Activated T-helper 1 cell treated with anti-CD3 and anti-CD28 coated beads, Interleukin-2, amount 50 U/mL, for 16 hours (primary cell): ENCODE measurements at regions not wholly inside any gene's neighbourhood (a gene's known extent, or its start where the extent isn't known, plus 50 kb on each side); places are given as distances from the start of the nearest gene placed in this dataset.

Experiments used
- DNase-seq, 2 donors: peaks; one replicate each; pipeline ENCODE4 v3.0.0-alpha.2; 2020; ENCODE audit warnings: low read depth in 1 of 2, low spot score in 1 of 2

DNA sequence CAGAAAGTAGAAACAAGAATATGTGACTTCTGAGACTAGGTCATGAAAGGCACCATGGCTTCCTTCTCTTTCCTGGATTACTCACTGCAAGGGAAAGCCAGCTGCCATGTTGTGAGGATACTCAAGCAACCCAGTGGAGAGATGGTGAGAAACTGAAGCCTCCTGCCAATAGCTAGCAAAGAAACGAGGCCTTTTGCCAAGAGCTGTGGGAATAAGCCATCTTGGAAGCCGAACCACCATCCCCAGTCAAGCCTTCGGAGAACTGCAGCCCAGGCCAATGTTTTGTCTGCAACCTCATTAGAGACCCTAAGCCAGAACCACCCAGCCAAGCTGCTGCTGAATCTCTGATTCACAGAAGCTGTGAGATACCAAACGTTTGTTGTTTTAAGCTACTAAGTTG, 104.7 kb upstream of the CRHR1 start:
- no peak for DNase-seq

DNA sequence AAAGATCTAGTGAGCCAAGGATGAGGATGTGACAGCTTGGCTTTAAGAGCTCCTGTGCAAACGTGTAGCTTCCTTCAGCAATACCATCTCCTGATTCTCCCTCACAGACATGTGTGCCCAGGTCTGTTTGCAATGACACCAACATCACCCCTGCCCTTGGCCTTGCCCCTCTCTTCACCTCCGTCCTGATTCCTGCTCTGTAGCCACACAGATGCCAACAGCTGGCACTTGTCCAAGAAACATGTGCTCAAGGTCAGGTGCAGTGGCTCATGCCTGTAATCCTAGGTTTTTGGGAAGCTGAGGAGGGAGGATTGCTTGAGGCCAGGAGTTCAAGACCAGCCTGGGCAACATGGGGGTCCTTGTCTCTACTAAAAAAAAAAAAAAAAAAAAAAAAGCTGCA, 103.8 kb upstream of the CRHR1 start:
- DNase-seq: no peak

DNA sequence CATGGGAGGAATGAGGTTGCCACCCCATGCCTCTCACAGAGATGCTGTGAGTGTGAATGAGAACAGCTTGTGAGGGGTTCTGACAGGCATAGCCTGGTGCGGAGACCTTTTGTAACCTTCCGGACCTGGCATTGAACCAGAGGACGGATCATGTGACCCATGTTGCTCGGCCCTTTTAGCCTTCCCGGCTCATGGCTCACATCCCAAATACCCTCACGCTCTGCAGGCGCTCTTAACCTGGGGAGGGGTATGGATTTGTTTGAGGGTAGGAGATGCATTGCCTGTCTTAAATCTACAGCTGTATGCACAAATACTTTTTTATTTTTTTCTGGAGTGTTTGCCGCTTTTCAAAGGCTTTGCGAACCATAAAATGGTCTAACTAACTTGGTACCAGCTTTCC, 102.4 kb upstream of the CRHR1 start:
- no peak for DNase-seq

GRCh38 chr17:45686250-45686649, 97.9 kb upstream of the CRHR1 start:
- DNase-seq: no peak

DNA sequence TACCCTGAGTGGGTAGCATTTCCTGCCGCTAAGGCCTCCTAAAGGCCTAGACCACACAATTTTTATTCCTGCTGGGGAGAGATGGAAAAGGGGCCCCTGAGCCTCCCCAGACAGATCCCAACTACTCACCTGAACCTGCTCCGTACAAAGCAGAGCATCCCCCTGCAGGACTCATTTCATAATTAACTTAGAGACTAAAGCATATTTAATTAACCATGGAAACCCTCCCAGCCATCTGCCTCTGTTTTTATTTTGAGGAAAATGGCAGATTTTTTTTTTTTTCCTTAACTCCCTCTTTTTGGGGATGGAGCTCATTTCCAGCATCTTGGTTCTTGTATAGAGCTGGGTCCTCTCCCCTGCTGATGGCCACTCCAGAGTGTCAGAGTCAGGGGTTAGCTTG, 96.5 kb upstream of the CRHR1 start:
- no peak for DNase-seq

DNA sequence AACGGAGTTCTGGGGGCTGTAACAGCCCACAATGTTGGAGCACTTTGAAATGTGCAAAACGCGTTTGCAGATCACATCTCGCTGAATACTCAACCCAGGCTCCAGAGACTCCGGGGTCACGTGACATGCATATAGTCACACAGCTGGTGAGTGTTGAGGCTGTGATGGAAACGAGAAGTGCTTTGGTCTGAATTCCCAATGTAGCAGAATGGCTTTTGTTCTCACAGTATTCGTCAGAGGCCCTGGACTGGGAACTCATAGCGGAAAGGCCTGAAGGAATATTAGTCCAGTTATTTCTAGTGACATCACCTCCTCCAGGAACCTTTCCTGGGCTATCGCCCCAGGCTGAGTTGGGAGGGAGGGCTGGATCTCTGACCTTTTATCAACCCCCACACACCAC, 95.8 kb upstream of the CRHR1 start:
- no peak for DNase-seq

- no peak for DNase-seq
Measured at GRCh38 chr17:45688820-45689219, 95.3 kb upstream of the CRHR1 start.

DNA sequence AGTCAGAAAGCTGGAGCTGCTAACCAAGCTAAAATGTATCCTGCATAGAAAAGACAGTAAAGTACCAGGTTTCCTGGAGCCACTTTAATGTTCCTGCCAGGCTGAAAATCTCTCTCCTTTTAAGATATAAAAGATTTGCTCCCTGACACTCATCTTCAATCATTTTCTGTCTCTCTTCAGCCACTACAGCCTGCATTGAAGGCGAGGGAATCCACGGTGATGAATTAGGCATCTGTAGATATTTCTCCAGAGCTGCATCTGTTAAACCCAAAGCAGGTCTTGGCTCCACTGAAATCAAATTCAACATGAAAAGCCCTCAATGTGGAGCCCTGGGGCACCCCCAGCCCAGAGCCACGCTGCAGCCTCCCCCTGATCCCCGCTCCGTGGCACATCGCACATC, 94.7 kb upstream of the CRHR1 start:
- no peak for DNase-seq

DNA sequence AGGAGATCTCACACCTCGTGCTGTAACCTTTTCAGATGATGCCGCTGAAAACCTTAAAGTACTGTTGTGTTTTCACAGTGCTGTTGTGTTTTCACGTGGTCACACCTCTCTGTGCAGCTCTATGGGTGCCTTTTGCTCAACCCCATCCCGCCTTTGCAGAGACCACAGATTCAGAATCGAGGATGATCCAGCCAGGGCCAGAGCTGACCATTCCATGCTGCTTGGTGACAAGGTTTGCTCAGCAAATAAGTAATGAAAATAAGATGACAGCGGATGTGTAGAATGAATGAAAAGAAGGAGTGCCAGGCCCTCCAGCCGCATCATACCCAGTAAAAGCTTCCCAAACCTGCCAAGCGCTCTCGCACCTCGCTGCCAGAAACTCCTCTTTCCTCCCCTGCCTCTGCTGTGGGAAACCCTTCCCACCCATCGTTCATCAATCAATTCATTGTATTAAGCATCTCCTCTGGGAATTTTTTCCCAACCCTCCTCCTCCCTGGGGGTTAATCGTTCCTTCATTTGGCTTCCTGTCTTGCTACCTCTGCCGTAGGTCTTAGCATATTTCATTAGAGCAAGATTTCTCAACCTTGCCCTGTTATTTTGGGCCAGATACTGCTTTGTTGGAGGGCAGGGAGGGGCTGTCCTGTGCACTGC, 93.4 kb upstream of the CRHR1 start:
- no peak for DNase-seq

- no peak for DNase-seq
Measured at GRCh38 chr17:45692661-45693060, 91.5 kb upstream of the CRHR1 start.

DNA sequence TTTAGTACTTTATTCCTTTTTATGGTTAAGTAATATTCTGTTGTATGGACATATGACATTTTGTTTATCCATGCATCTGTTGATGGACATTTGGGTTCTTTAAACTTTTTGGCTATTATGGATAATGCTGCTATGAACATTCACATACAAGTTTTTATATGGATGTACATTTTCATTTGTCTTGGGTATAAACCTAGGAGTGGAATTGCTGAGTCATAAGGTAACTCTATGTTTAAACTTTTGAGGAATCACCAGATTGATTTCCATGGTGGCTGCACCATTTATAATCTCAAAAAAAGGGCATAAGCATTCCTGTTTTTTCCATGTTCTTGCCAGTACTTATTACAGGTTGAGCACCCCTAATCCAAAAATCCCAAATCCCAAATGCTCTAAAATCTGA, 90.3 kb upstream of the CRHR1 start:
- no peak for DNase-seq

DNA sequence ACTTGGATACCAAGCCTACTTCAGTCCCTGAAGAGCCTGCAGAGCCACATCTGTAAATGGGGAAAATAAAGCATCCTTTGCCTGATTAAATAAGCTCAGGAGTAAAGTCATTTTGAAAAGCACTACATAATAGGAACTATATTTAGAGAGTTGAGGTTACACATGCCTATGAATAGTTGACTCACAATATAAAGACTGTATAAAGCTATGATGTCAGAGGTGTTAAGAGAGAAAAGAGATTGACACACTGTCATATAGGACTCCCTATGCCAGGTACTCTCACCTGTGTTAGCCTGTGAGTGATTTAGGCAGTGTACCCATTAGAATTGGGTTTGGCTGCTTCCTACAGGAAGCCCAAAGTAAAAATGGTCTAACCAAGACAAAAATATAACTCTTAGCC, 87.7 kb upstream of the CRHR1 start:
- no peak for DNase-seq

DNA sequence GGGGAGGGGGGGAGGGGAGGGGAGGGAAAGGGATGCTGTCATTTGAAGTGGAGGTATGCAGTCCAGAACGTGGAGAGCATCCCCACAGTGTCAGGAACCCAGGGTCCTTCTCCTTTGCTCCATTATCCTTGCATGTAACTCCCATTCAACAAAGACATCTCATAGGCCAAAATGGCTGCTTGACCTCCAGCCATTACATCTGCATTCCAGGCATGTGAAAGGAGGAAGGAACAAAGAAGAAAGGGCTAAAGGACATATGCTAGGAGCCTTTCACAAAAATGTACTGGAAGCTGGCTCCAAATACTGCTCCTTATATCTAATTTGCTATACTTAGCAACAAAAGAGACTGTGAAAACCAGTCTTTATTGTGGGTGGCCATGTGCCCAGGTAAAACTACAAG, 87.0 kb upstream of the CRHR1 start:
- no peak for DNase-seq

DNA sequence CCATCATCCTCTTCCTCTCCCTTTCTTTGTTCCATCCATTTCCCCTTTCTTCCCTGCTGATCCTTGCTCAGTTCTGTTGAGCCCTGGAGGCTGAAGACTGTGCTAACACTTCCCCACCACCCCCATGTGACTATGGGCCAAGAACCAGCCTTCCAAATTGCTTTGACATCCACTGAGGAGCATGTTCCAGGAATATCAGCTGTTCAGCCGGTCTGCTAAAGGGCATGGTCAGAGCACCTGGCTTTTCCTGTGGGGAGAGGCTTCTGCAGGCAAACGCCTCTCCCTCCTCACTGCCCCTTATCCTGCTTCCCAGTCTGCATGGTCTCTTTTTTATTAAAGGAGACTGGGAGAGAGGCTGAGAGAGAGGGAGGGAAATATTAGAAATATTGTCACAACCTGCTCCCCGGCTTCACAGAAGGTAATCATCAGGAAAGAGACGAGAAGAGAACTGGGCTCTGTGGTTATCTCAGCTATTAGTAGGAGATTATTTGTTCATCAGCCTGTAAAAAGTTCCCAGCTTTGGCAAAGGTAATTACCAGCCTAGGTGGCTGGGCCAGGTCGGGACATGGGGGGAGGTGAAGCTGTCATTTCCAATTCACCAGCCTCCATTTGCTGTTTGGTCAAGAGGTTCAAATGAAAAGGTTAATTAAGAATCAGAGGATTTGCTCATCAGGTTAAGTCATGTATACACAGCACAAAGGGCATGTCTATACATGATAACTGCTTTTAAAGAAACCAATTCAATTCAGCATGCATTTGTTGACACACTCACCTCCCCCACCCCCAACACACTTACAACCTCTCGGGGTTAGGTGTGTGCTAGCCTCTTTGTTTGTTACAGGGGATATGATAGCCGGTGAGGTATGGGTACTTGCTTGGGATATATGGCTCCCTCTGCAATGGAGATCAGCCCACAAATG, 83.7 kb upstream of the CRHR1 start:
- no peak for DNase-seq

GRCh38 chr17:45702666-45703266, 81.4 kb upstream of the CRHR1 start:
- no peak for DNase-seq

GRCh38 chr17:45703348-45703747, 80.8 kb upstream of the CRHR1 start:
- no peak for DNase-seq

- DNase-seq: no peak
Measured at GRCh38 chr17:45703806-45704205, 80.3 kb upstream of the CRHR1 start.

DNA sequence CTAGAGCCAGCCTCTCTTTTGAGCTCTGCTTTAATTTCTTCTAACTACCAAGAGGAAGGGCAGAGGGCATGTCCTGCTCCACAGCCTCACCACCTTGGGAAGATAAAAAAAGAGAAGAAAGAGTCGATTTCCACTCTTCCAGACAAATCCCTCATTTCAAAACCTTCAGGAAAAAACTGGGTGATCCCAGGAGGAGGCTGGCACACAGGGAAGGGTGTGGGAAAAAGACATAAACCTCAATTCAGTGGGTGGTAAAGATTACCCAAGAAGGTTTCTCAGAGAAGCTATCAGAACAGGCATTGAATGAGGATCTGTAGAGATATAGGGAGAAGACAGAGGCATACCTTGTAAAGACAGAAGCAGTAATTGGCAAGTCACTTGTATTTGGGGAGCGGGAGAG, 79.9 kb upstream of the CRHR1 start:
- no peak for DNase-seq

DNA sequence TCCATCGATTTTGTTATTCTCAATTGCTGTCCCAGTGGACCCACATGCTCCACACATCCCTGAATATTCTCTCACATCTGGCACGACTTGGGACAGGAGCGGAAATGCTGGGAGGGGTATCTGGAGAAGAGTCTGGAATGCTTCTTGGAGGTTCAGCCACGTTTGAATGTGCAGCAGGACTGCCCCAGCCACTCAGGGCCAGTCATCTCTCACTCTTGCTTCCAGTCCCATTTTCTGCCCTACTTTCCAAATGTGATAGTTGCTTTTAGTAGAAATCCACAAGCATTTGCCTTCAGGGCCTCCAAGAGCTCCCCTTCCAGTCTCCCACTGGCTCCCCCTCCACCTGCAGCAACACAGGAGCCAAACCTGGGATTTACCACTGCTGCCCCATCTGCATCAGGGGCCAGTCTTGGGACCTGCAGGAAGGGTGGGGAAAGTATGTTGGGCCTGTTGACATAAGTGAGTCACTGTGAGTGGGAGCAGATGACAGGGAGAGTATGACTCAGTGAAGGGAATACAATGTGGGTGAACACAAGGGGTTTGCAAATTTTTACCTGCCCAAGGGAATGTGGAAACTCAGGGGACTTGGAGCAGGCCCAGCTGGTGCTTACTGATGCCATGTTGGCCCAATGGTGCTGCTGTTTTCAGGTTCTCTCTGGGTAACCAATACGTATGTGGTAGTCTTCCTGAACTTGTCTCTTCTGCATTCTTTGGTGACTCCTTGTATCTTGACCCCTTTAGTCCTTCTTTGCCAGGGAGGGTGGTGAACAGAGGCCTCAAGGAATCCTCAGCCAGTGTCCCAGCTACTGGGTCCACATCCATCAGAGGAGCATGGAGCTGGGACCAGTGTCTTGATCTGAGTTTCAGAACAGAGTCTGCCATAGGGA, 78.8 kb upstream of the CRHR1 start:
- DNase-seq: no peak

DNA sequence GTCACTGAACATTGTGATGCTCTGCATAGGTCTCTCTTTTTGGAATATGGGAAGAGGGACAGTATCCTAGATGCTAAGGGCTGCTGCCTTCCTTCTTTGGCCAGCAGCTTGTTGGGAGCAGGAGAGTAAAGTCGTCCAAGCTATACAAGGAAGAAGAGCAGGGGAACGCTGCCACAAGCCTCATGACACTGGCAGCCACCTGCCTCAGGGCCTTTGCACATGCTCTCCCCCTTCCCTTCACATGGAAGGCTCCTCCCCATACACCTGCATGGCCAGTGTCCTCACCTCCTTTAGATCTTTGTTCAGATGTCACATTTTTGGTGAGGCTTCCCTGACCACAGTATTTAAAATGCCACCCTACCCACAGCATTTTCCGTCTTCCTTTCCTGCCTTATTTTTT, 78.1 kb upstream of the CRHR1 start:
- DNase-seq: no peak

GRCh38 chr17:45708707-45709290, 75.3 kb upstream of the CRHR1 start:
- DNase-seq: no peak
